ENCODE measurements at regions not wholly inside any gene's neighbourhood (a gene's known extent, or its start where the extent isn't known, plus 50 kb on each side); places are given as distances from the start of the nearest gene placed in this dataset.

DNA sequence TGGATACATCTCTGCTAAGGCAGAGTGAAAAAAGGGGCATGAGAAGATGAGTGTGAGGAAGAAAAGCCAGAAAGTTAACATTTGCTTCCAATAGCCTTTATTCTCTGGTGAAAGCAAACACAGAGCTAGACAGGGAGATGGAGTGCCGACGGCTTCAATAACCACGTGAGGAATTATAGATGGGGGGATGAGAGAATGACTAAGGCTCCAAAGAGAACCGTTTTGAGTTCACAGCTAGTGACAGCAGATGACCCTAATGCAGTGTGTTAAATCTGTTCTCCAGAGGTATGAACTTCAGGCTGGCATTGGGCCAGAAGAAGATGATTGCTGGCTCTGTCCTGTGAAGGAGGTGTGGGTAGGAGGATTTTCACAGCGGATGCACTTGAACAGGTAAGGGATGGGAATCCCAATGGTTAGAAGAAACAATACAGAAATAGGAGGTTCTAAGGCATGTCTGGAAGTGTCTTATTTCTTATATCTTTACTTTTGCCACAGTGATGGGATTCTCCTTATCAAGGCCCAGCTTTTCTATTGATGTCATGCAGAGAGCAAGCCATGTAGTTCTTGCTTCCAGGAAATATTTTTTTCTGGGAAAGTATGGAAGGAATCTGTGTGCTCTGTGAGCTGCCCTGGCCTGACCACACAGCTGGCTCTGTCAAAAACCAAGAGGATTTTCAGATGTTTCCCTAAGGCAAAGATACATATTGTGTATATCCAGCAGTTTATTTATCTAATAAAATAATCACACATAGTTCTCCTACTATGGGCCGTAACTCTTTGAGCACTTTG, 573.8 kb downstream of the LTN1 start:
- FAIRE-seq = no peak

DNA sequence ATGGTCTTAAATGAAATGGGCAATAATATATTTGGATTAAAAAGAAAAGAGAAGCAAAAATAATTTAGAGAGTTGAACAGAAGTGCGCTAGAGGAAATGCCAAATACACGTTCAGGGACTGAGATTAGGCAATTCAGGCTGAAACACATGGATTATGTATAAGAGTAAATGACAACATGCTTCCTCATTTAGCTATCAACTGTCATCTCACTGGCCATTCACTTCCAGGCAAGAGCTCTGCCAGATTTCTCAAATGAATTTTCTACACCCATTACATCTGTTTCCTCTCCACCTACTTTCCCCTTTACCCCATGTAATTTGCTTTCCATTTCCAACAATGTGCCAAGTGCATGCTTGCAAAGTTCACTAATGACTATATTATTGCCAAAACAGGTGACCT, 582.4 kb downstream of the LTN1 start:
- TF ChIP-seq, protein P1, sequence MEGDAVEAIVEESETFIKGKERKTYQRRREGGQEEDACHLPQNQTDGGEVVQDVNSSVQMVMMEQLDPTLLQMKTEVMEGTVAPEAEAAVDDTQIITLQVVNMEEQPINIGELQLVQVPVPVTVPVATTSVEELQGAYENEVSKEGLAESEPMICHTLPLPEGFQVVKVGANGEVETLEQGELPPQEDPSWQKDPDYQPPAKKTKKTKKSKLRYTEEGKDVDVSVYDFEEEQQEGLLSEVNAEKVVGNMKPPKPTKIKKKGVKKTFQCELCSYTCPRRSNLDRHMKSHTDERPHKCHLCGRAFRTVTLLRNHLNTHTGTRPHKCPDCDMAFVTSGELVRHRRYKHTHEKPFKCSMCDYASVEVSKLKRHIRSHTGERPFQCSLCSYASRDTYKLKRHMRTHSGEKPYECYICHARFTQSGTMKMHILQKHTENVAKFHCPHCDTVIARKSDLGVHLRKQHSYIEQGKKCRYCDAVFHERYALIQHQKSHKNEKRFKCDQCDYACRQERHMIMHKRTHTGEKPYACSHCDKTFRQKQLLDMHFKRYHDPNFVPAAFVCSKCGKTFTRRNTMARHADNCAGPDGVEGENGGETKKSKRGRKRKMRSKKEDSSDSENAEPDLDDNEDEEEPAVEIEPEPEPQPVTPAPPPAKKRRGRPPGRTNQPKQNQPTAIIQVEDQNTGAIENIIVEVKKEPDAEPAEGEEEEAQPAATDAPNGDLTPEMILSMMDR (IDR thresholded peaks at IDR 0.05; ENCODE audit: insufficient read depth, low read length, severe bottlenecking) = no peak
- FAIRE-seq = no peak
- Histone ChIP-seq H3K27me3 (ENCODE audit: control insufficient read depth, insufficient read depth, low read length) (no peaks in the 10 kb centered on the region), H3K36me3 (ENCODE audit: control insufficient read depth, insufficient read depth, low read length) (no peaks in the 10 kb centered on the region), H3K4me3 (ENCODE audit: low read depth, low read length) (no peak overlapping the region)
- DNase-seq (ENCODE audit: low read depth) = no peak

More for the DNA sequence above, 573.8 kb downstream of the LTN1 start:
- no peak overlapping the region for H3K4me3 ChIP-seq (ENCODE audit: low read depth, low read length)
- H3K27me3 ChIP-seq (ENCODE audit: control insufficient read depth, insufficient read depth, low read length) = no peaks in the 10 kb centered on the region
- TF ChIP-seq, protein P1 (IDR thresholded peaks at IDR 0.05; ENCODE audit: insufficient read depth, low read length, severe bottlenecking) = no peak
- H3K36me3 ChIP-seq (ENCODE audit: control insufficient read depth, insufficient read depth, low read length) = no peaks in the 10 kb centered on the region
- DNase-seq (ENCODE audit: low read depth) = no peak

DNA sequence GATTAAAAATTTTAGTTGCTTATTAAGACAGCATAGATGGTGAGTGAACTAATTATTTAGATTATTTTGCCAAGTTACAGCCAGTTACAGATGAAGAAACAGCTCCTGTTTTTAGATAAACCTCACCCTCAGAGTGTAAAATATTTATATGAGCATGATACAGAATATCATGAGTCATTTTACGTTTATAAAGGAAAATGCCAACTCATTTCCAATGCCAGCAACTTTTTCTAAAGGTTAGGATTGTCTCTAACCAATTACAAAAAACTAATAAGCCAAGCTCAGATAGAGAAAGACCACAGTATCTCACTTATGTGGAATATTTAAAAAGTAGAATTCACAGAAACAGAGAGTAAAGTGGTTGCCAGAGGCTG, 590.1 kb downstream of the LTN1 start:
- no peaks in the 10 kb centered on the region for H3K36me3 ChIP-seq (ENCODE audit: control insufficient read depth, insufficient read depth, low read length)
- TF ChIP-seq, protein P1 (IDR thresholded peaks at IDR 0.05; ENCODE audit: insufficient read depth, low read length, severe bottlenecking) = no peak
- no peak for FAIRE-seq
- DNase-seq (ENCODE audit: low read depth) = peak; percentile 32
- H3K27me3 ChIP-seq (ENCODE audit: control insufficient read depth, insufficient read depth, low read length) = no peaks in the 10 kb centered on the region
- no peak overlapping the region for H3K4me3 ChIP-seq (ENCODE audit: low read depth, low read length)

DNA sequence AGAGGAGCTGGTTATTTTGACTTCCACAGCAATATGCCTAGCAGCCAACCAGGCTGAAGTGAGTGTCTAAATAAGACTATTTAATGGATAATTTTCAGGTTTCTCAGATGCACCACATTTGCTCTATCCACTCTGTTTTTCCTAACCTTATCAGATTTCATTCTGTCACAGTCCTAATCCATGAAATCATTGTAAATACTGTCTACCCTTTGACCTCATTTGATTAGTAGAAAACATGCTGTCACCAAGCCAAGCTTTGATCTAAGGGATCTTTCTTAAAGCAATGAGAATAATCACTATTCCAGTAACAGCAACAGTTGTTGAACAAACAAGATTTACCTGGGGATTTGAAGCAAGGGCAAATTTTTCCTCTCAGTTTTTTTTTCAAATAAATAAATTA, 595.6 kb downstream of the LTN1 start:
- Histone ChIP-seq H3K27me3 (ENCODE audit: control insufficient read depth, insufficient read depth, low read length) (peaks cover 6% of the 10 kb centered on the region), H3K4me3 (ENCODE audit: low read depth, low read length) (no peak overlapping the region), H3K36me3 (ENCODE audit: control insufficient read depth, insufficient read depth, low read length) (no peaks in the 10 kb centered on the region)
- DNase-seq (ENCODE audit: low read depth) = no peak
- FAIRE-seq = no peak
- TF ChIP-seq, protein P1 (IDR thresholded peaks at IDR 0.05; ENCODE audit: insufficient read depth, low read length, severe bottlenecking) = no peak

DNA sequence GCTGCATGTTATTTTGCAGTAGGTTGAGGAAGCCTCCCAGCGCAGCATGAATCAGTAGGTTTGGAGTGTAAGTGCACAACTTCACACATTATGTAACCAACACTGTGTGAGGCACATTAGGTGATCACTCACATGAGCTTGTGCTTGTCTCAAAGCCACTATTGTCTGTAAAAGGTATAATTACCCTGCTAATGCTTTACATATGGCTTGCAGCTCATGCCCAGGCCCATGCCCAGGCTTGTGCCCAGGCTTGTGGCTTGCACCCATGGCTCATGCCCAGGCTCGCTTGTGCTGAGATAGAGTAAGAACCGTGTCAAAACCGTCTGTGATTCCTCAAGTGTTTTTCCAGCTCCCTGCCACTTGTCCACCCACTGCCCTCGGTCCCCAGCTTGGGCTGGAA, 596.3 kb downstream of the LTN1 start:
- Histone ChIP-seq H3K36me3 (ENCODE audit: control insufficient read depth, insufficient read depth, low read length) (no peaks in the 10 kb centered on the region), H3K4me3 (ENCODE audit: low read depth, low read length) (no peak overlapping the region), H3K27me3 (ENCODE audit: control insufficient read depth, insufficient read depth, low read length) (peaks cover 6% of the 10 kb centered on the region)
- peak; percentile 58 for DNase-seq (ENCODE audit: low read depth)
- no peak for FAIRE-seq
- TF ChIP-seq, protein P1 (IDR thresholded peaks at IDR 0.05; ENCODE audit: insufficient read depth, low read length, severe bottlenecking) = no peak

DNA sequence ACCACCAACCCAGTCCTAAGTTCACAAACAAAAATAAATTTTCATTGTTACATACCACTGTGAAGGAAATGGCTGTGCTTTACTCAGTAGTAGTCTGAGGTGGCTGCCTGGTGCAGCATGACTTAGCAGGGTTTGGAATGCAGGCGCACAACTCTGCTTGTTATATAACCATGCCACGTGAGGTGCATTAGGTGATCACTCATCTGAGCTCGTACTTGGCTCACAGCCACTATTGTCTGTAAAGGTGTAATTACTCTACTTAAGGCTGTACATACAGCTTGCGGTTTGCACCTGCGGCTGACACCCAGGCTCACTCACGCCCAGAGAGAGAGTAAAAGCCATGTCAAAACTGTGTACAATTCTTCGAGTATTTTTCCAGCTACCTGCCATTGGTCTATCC, 599.4 kb downstream of the LTN1 start:
- DNase-seq (ENCODE audit: low read depth) (peak; percentile 97), FAIRE-seq (peak; percentile 99)
- peaks cover 6% of the 10 kb centered on the region for H3K27me3 ChIP-seq (ENCODE audit: control insufficient read depth, insufficient read depth, low read length)
- H3K36me3 ChIP-seq (ENCODE audit: control insufficient read depth, insufficient read depth, low read length) = no peaks in the 10 kb centered on the region
- TF ChIP-seq, protein P1 (IDR thresholded peaks at IDR 0.05; ENCODE audit: insufficient read depth, low read length, severe bottlenecking) = no peak
- no peak overlapping the region for H3K4me3 ChIP-seq (ENCODE audit: low read depth, low read length)
